IMR-90 (cell line): ENCODE measurements at regions not wholly inside any gene's neighbourhood (a gene's known extent, or its start where the extent isn't known, plus 50 kb on each side); places are given as distances from the start of the nearest gene placed in this dataset.

Source experiments
- ATAC-seq: fragments of 200-7000 bp; cut with Tn5 transposase; 2 replicates; pipeline ENCODE4 v1.9.1; 2020; ENCODE audit warnings: low read depth, mild to moderate bottlenecking, moderate library complexity
- BruUV-seq: library from RNA; stranded (reverse); fragments of 400-500 nt; replicated peaks from 2 replicates; lab custom pipeline; 2021; lab: Mats Ljungman, UMichigan
- CTCF ChIA-PET: fragments of 300-600 bp; formaldehyde crosslinking; extraction: SDS; loops from one replicate; lab custom pipeline; 2021; ENCODE audit warnings: antibody characterized with exemption; lab: Yijun Ruan, JAX
- POLR2A ChIA-PET: fragments of 300-600 bp; sonication (Branson Sonifier 250); formaldehyde crosslinking; loops from one replicate; lab custom pipeline; 2022; ENCODE audit warnings: antibody characterized with exemption; ENCODE audit not compliant: unreplicated experiment; lab: Charles Lee
- DNase-seq: peaks from one replicate; pipeline ENCODE4 v3.0.0; 2013
- H2AFZ ChIP-seq: replicated peaks from 2 replicates; pipeline ENCODE3; 2013; ENCODE audit warnings: low read length, mild to moderate bottlenecking; ENCODE audit not compliant: poor library complexity
- H2AK5ac ChIP-seq: 2 replicates; pipeline ENCODE4 v1.6.1; 2013; ENCODE audit warnings: low read depth, low read length, inconsistent platforms
- H2AK9ac ChIP-seq: replicated peaks from 2 replicates; pipeline ENCODE3; 2013; ENCODE audit warnings: mild to moderate bottlenecking, low read depth, low read length, moderate library complexity; ENCODE audit not compliant: poor library complexity
- H2BK120ac ChIP-seq: 2 replicates; pipeline ENCODE4 v1.6.1; 2013; ENCODE audit warnings: low read depth, low read length, inconsistent platforms
- H2BK15ac ChIP-seq: 3 replicates; pipeline ENCODE4 v1.6.1; 2013; ENCODE audit warnings: low read depth, low read length, inconsistent platforms
- H2BK20ac ChIP-seq: 2 replicates; pipeline ENCODE4 v1.6.1; 2013; ENCODE audit warnings: low read depth, mild to moderate bottlenecking, inconsistent platforms, low read length, moderate library complexity
- H2BK5ac ChIP-seq: 2 replicates; pipeline ENCODE4 v1.6.1; 2013; ENCODE audit warnings: mild to moderate bottlenecking, low read depth, low read length, inconsistent platforms; ENCODE audit not compliant: poor library complexity, severe bottlenecking
- H3K14ac ChIP-seq: replicated peaks from 2 replicates; pipeline ENCODE4 v1.6.1; 2013; ENCODE audit warnings: low read depth, low read length, inconsistent platforms
- H3K18ac ChIP-seq: 2 replicates; pipeline ENCODE4 v1.6.1; 2013; ENCODE audit warnings: low read depth, low read length, control low read depth
- H3K23ac ChIP-seq: 2 replicates; pipeline ENCODE4 v1.6.1; 2013; ENCODE audit warnings: low read depth, low read length, inconsistent platforms
- H3K27ac ChIP-seq: 2 replicates; pipeline ENCODE4 v1.5.1; 2013; ENCODE audit warnings: mild to moderate bottlenecking, control low read depth, low read length; ENCODE audit not compliant: insufficient read depth
- H3K27me3 ChIP-seq: 2 replicates; pipeline ENCODE4 v1.6.1; 2013; ENCODE audit warnings: low read length; ENCODE audit not compliant: control insufficient read depth, insufficient read depth
- H3K36me3 ChIP-seq: 2 replicates; pipeline ENCODE4 v1.6.1; 2013; ENCODE audit warnings: low read length, mixed read lengths; ENCODE audit not compliant: control insufficient read depth, insufficient read depth
- H3K4ac ChIP-seq: 2 replicates; pipeline ENCODE4 v1.6.1; 2013; ENCODE audit warnings: low read depth, low read length, inconsistent platforms
- H3K4me1 ChIP-seq: 2 replicates; pipeline ENCODE4 v1.6.1; 2013; ENCODE audit warnings: low read length, mixed read lengths; ENCODE audit not compliant: control insufficient read depth, insufficient read depth
- H3K4me2 ChIP-seq: 2 replicates; pipeline ENCODE4 v1.6.1; 2013; ENCODE audit warnings: low read depth, mild to moderate bottlenecking, control low read depth, low read length, moderate library complexity
- H3K4me3 ChIP-seq: 2 replicates; pipeline ENCODE4 v1.5.1; 2013; ENCODE audit warnings: low read depth, mild to moderate bottlenecking, control low read depth, low read length, moderate library complexity; ENCODE audit not compliant: insufficient read depth
- H3K56ac ChIP-seq: 2 replicates; pipeline ENCODE4 v1.6.1; 2013; ENCODE audit warnings: low read length, inconsistent platforms; ENCODE audit not compliant: insufficient read depth; ENCODE audit errors: extremely low read depth
- H3K79me1 ChIP-seq, 2 experiments: 2 replicates each; pipeline ENCODE4 v1.6.1; 2013; ENCODE audit warnings: low read length in 2 of 2, inconsistent platforms in 1 of 2, low read depth in 1 of 2
- H3K9ac ChIP-seq: 2 replicates; pipeline ENCODE4 v1.6.1; 2013; ENCODE audit warnings: low read depth, low read length, control low read depth
- H3K9me1 ChIP-seq: 2 replicates; pipeline ENCODE4 v1.6.1; 2013; ENCODE audit warnings: low read length, inconsistent platforms; ENCODE audit not compliant: insufficient read depth
- H3K9me3 ChIP-seq: 2 replicates; pipeline ENCODE4 v1.6.1; 2013; ENCODE audit warnings: low read length; ENCODE audit not compliant: control insufficient read depth, insufficient read depth
- H4K20me1 ChIP-seq: 2 replicates; pipeline ENCODE4 v1.6.1; 2013; ENCODE audit warnings: low read length, inconsistent platforms; ENCODE audit not compliant: insufficient read depth
- H4K5ac ChIP-seq: 2 replicates; pipeline ENCODE4 v1.6.1; 2013; ENCODE audit warnings: mild to moderate bottlenecking, low read depth, low read length, control low read depth
- H4K8ac ChIP-seq, 2 experiments: 2 replicates each; pipeline ENCODE4 v1.6.1; 2013; ENCODE audit warnings: low read depth in 2 of 2, low read length in 2 of 2, control low read depth in 1 of 2, inconsistent platforms in 1 of 2
- H4K91ac ChIP-seq: 2 replicates; pipeline ENCODE4 v1.6.1; 2013; ENCODE audit warnings: low read depth, low read length, inconsistent platforms; ENCODE audit not compliant: insufficient read depth
- CEBPB ChIP-seq: IDR thresholded peaks from 2 replicates; pipeline ENCODE4 v1.6.1; 2012; ENCODE audit warnings: low read depth, low read length, improper control_type of control experiment
- FOS ChIP-seq: fragments of 150-350 bp; IDR thresholded peaks from 2 replicates; pipeline ENCODE4 v1.6.1; 2016; ENCODE audit warnings: low read depth, low read length
- MAFK ChIP-seq: IDR thresholded peaks from 2 replicates; pipeline ENCODE4 v1.6.1; 2012; ENCODE audit warnings: low read depth, low read length, improper control_type of control experiment
- MAZ ChIP-seq: IDR thresholded peaks from 2 replicates; pipeline ENCODE4 v1.6.1; 2012; ENCODE audit warnings: low read depth, mild to moderate bottlenecking, low read length, improper control_type of control experiment, moderate library complexity, borderline replicate concordance
- MXI1 ChIP-seq: IDR thresholded peaks from 2 replicates; pipeline ENCODE4 v1.6.1; 2012; ENCODE audit warnings: low read depth, mild to moderate bottlenecking, low read length, moderate library complexity, borderline replicate concordance
- NFE2L2 ChIP-seq: fragments of 150-350 bp; IDR thresholded peaks from 2 replicates; pipeline ENCODE4 v1.6.1; 2016; ENCODE audit warnings: low read depth, mild to moderate bottlenecking, low read length
- RAD21 ChIP-seq: IDR thresholded peaks from 2 replicates; pipeline ENCODE4 v1.6.1; 2012; ENCODE audit warnings: low read length, improper control_type of control experiment
- RCOR1 ChIP-seq: IDR thresholded peaks from 2 replicates; pipeline ENCODE4 v1.6.1; 2012; ENCODE audit warnings: mild to moderate bottlenecking, low read length, improper control_type of control experiment; ENCODE audit not compliant: insufficient replicate concordance
- WGBS, 2 experiments: methylation state at CpG; one replicate each; pipeline versions ENCODE4 v1.1.5 to v1.1.7; 2013; ENCODE audit warnings: missing lambda C conversion rate in 2 of 2; ENCODE audit not compliant: insufficient read length in 1 of 2; ENCODE audit errors: extremely low coverage in 2 of 2; 5-methylcytosine and 5-hydroxymethylcytosine counted together
- dilution Hi-C: fragments of 300-500 bp; cut with HindIII; formaldehyde crosslinking; loops from one replicate; pipeline ENCODE4 v1.14.3; 2018; ENCODE audit warnings: low sequenced_read_pairs; ENCODE audit not compliant: unreplicated experiment
- in situ Hi-C: fragments of 300-500 bp; cut with MboI; formaldehyde crosslinking; loops from 3 replicates; pipeline ENCODE4 v1.14.3; 2019; ENCODE audit warnings: low sequenced_read_pairs, inconsistent platforms, mixed read lengths
- intact Hi-C: fragments of 100-400 bp; cut with micrococcal nuclease; formaldehyde crosslinking; loops from 2 replicates; pipeline ENCODE4 v1.10.0; 2022

GRCh38 chr20:4633780-4634179 lies 52.5 kb upstream of the PRNP start:
- intact Hi-C loops = no loop called here
- Histone ChIP-seq H4K91ac (peak overlapping the region; percentile 58; the same call in 1 of the 2 replicates), H2BK15ac (peak overlapping the region; percentile 45; the same call in 2 of the 3 replicates), H3K79me1 (no peaks in the 10 kb centered on the region), H3K23ac (peak overlapping the region; percentile 66; the same call in 1 of the 2 replicates), H3K14ac (peak overlapping the region; percentile 16; the same call in 1 of the 2 replicates), H2AK5ac (peak overlapping the region; percentile 3; the same call in 1 of the 2 replicates), H4K5ac (no peak overlapping the region; the same call in 1 of the 2 replicates), H2AK9ac (no peak overlapping the region), H3K4me1 (peaks cover 8% of the 10 kb centered on the region; the same call in 1 of the 2 replicates), H3K56ac (no peak overlapping the region), H2BK120ac (peak overlapping the region; percentile 84), H3K9ac (no peak overlapping the region), H4K8ac (peak overlapping the region; percentile 20 to 76; a peak in 3 of 4 replicates), H3K4me2 (peak overlapping the region; percentile 24), H4K20me1 (no peaks in the 10 kb centered on the region), H2BK5ac (peak overlapping the region; percentile 58), H3K18ac (peak overlapping the region; percentile 63), H3K4me3 (no peak overlapping the region), H2BK20ac (peak overlapping the region; percentile 76), H3K36me3 (no peaks in the 10 kb centered on the region), H3K27ac (peak overlapping the region; percentile 79), H2AFZ (peak overlapping the region; percentile 56), H3K4ac (peak overlapping the region; percentile 73), H3K9me3 (no peaks in the 10 kb centered on the region), H3K9me1 (0 out of 2 replicates have a peak, but pooled peaks cover 8% of the 10 kb centered on the region), H3K27me3 (no peaks in the 10 kb centered on the region)
- POLR2A ChIA-PET = no interaction called here
- BruUV-seq = no TSS peak
- CTCF ChIA-PET = no interaction called here
- 17% methylated on average over 1 of the region's 4 CpGs; no CpG with 5 or more reads in 1 of the 2 experiments for WGBS, 2 experiments
- dilution Hi-C loops = no loop called here
- in situ Hi-C loops = no loop called here
- TF ChIP-seq FOS (peak; percentile 45; the same call in 1 of the 2 replicates), NFE2L2 (peak; percentile 70; the same call in 1 of the 2 replicates), RAD21 (no peak), MAZ (no peak; the same call in 1 of the 2 replicates), MXI1 (no peak), RCOR1 (peak; percentile 72), CEBPB (peak; percentile 79; the same call in 1 of the 2 replicates), MAFK (peak; percentile 49; the same call in 1 of the 2 replicates)
- ATAC-seq (peak; percentile 88), DNase-seq (peak; percentile 93)
